ENCODE measurements at regions not wholly inside any gene's neighbourhood (a gene's known extent, or its start where the extent isn't known, plus 50 kb on each side); places are given as distances from the start of the nearest gene placed in this dataset.

DNA sequence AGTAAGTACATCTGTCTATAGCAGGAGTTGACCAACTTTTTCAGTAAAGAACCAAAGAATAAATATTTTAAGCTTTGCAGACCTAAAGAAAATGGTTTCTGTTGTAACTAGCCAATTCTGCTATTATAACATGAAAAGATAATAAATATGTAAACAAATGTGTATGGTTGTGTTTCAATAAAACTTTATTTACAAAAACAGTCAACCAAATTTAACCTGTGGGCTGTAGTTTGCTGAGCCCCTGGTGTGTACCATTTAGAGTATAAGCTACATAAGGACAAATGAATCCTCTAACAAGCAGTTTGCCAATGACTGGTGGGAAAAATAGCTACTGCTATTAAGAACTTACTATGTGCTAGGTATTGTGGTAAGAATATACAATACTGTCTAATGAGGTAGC is 79.4 kb downstream of the MAIP1 start:
- Histone ChIP-seq H3K9me2 (replicated peaks; ENCODE audit: control insufficient read depth, low read length) (no peaks in the 10 kb centered on the region), H4K20me1 (ENCODE audit: control insufficient read depth, insufficient read depth, low read depth, low read length) (no peaks in the 10 kb centered on the region), H3K4me2 (ENCODE audit: low read length) (no peak overlapping the region), H3K27me3 (ENCODE audit: control insufficient read depth, low read length) (no peaks in the 10 kb centered on the region), H3K4me1 (ENCODE audit: control insufficient read depth, low read length) (no peaks in the 10 kb centered on the region), H3K4me3 (ENCODE audit: low read length) (no peak overlapping the region), H3K9me3 (ENCODE audit: control insufficient read depth, insufficient read depth, low read length) (no peaks in the 10 kb centered on the region), H3K36me3 (ENCODE audit: control insufficient read depth, low read length) (no peaks in the 10 kb centered on the region), H3F3A (ENCODE audit: control insufficient read depth, insufficient read depth) (no peaks in the 10 kb centered on the region), H3K27ac (ENCODE audit: low read depth, low read length) (no peak overlapping the region), H3K79me2 (ENCODE audit: control insufficient read depth, low read length) (no peaks in the 10 kb centered on the region)
- TF ChIP-seq, protein P1, sequence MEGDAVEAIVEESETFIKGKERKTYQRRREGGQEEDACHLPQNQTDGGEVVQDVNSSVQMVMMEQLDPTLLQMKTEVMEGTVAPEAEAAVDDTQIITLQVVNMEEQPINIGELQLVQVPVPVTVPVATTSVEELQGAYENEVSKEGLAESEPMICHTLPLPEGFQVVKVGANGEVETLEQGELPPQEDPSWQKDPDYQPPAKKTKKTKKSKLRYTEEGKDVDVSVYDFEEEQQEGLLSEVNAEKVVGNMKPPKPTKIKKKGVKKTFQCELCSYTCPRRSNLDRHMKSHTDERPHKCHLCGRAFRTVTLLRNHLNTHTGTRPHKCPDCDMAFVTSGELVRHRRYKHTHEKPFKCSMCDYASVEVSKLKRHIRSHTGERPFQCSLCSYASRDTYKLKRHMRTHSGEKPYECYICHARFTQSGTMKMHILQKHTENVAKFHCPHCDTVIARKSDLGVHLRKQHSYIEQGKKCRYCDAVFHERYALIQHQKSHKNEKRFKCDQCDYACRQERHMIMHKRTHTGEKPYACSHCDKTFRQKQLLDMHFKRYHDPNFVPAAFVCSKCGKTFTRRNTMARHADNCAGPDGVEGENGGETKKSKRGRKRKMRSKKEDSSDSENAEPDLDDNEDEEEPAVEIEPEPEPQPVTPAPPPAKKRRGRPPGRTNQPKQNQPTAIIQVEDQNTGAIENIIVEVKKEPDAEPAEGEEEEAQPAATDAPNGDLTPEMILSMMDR (IDR thresholded peaks at IDR 0.05; ENCODE audit: low read depth, low read length, poor library complexity, severe bottlenecking), result no peak
- no peak for TF ChIP-seq EZH2phosphoT487 (IDR thresholded peaks at IDR 0.05; ENCODE audit: borderline replicate concordance, low read length)

DNA sequence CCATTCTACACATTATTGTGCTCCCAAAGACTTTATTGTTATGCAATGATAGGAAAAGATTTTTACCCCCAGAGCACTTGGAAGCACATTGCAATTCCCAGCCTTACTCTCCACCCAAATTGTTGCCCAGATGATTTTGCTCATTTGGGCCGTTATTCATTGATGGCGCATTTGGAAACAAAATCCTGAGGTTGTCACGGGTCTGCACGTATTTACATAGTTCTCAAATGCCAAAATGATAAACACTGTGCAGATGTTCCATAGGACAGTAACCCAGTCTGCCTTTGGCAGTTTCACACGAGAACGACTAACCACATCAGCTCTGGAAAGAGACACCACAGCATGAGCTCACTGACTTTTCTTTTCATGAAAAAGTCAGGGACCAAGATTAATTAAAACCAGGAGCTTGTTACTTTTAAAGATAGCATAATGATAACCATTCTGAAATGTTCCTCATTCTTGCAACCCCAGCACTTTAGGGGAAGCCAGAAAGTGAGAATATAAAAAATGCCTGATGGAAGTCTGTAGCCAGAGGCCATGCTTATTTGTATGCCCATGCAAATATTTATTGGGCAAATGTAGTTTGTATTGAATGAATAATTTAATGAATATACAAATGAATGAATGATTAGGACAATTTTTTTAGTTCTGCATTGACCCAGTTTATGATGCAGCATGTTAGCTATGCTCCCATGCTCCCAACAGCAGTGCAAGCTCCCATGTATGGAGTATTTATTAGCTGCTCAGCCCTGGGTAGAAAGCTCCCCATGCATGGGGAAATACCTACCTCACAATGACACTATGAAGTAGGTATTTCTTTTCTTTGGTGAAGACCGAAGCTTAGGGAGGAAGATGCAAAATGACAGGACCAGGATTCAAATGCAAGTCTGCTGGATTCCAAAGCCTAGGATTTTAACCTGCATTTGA is 84.6 kb downstream of the MAIP1 start:
- Histone ChIP-seq H3K27me3 (ENCODE audit: control insufficient read depth, low read length) (no peaks in the 10 kb centered on the region), H3K4me1 (ENCODE audit: control insufficient read depth, low read length) (no peaks in the 10 kb centered on the region), H3F3A (ENCODE audit: control insufficient read depth, insufficient read depth) (no peaks in the 10 kb centered on the region), H3K27ac (ENCODE audit: low read depth, low read length) (no peak overlapping the region), H3K9me2 (replicated peaks; ENCODE audit: control insufficient read depth, low read length) (no peaks in the 10 kb centered on the region), H3K9me3 (ENCODE audit: control insufficient read depth, insufficient read depth, low read length) (no peaks in the 10 kb centered on the region), H3K36me3 (ENCODE audit: control insufficient read depth, low read length) (no peaks in the 10 kb centered on the region), H4K20me1 (ENCODE audit: control insufficient read depth, insufficient read depth, low read depth, low read length) (no peaks in the 10 kb centered on the region), H3K4me3 (ENCODE audit: low read length) (no peak overlapping the region), H3K79me2 (ENCODE audit: control insufficient read depth, low read length) (no peaks in the 10 kb centered on the region), H3K4me2 (ENCODE audit: low read length) (no peak overlapping the region)
- no peak for TF ChIP-seq EZH2phosphoT487 (IDR thresholded peaks at IDR 0.05; ENCODE audit: borderline replicate concordance, low read length)
- TF ChIP-seq, protein P1 (IDR thresholded peaks at IDR 0.05; ENCODE audit: low read depth, low read length, poor library complexity, severe bottlenecking), result no peak

DNA sequence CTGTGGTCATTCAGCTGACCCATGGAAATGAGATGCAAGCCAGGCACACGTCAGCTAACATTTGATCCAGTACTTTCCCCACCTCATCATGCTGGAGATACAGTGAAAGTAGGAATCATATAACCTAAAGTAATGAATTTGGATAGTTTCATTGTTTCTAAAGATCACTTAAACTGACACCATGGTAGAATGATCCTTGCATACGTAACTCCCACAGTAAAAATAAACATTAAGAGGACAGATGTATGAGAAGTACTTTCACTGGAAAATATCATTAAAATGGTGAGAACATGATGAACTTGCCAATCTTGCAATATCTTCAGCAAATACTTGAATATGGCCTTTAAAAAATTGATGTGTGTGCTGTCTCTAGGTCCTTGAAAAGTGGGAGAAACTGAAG is 85.4 kb downstream of the MAIP1 start:
- Histone ChIP-seq H3K36me3 (ENCODE audit: control insufficient read depth, low read length) (no peaks in the 10 kb centered on the region), H3K27ac (ENCODE audit: low read depth, low read length) (no peak overlapping the region), H3K79me2 (ENCODE audit: control insufficient read depth, low read length) (no peaks in the 10 kb centered on the region), H3K4me1 (ENCODE audit: control insufficient read depth, low read length) (no peaks in the 10 kb centered on the region), H3K4me2 (ENCODE audit: low read length) (no peak overlapping the region), H3K9me2 (replicated peaks; ENCODE audit: control insufficient read depth, low read length) (no peaks in the 10 kb centered on the region), H3K4me3 (ENCODE audit: low read length) (no peak overlapping the region), H3K9me3 (ENCODE audit: control insufficient read depth, insufficient read depth, low read length) (peaks cover 6% of the 10 kb centered on the region; the same call in 1 of the 2 replicates), H4K20me1 (ENCODE audit: control insufficient read depth, insufficient read depth, low read depth, low read length) (no peaks in the 10 kb centered on the region), H3K27me3 (ENCODE audit: control insufficient read depth, low read length) (no peaks in the 10 kb centered on the region), H3F3A (ENCODE audit: control insufficient read depth, insufficient read depth) (no peaks in the 10 kb centered on the region)
- TF ChIP-seq, protein P1 (IDR thresholded peaks at IDR 0.05; ENCODE audit: low read depth, low read length, poor library complexity, severe bottlenecking), result no peak
- TF ChIP-seq EZH2phosphoT487 (IDR thresholded peaks at IDR 0.05; ENCODE audit: borderline replicate concordance, low read length), result no peak

Data from DOHH2 (cell line).